ENCODE measurements at regions not wholly inside any gene's neighbourhood (a gene's known extent, or its start where the extent isn't known, plus 50 kb on each side); places are given as distances from the start of the nearest gene placed in this dataset.
A peak's percentile ranks its signal among the peaks of the same experiment; 100 is the strongest.

- H3K27ac ChIP-seq = no peak overlapping the region
- DNase-seq (ENCODE audit: low spot score) = no peak
- ChIA-PET CTCF (no interaction called here), POLR2A (ENCODE audit: low non-redundant PET) (no interaction called here)
- TF ChIP-seq, protein P1, sequence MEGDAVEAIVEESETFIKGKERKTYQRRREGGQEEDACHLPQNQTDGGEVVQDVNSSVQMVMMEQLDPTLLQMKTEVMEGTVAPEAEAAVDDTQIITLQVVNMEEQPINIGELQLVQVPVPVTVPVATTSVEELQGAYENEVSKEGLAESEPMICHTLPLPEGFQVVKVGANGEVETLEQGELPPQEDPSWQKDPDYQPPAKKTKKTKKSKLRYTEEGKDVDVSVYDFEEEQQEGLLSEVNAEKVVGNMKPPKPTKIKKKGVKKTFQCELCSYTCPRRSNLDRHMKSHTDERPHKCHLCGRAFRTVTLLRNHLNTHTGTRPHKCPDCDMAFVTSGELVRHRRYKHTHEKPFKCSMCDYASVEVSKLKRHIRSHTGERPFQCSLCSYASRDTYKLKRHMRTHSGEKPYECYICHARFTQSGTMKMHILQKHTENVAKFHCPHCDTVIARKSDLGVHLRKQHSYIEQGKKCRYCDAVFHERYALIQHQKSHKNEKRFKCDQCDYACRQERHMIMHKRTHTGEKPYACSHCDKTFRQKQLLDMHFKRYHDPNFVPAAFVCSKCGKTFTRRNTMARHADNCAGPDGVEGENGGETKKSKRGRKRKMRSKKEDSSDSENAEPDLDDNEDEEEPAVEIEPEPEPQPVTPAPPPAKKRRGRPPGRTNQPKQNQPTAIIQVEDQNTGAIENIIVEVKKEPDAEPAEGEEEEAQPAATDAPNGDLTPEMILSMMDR (conservative IDR thresholded peaks at IDR 0.05; ENCODE audit: low read depth) = no peak
Observed at GRCh38 chr3:44019736-44020135, 221.9 kb upstream of the TOPAZ1 start.

GRCh38 chr3:44020143-44020542, 221.5 kb upstream of the TOPAZ1 start:
- POLR2A ChIA-PET (ENCODE audit: low non-redundant PET) = no interaction called here
- no peak overlapping the region for H3K27ac ChIP-seq
- no peak for DNase-seq (ENCODE audit: low spot score)
- CTCF ChIA-PET = no interaction called here
- TF ChIP-seq, protein P1 (conservative IDR thresholded peaks at IDR 0.05; ENCODE audit: low read depth) = no peak

GRCh38 chr3:44021651-44022594, 219.8 kb upstream of the TOPAZ1 start:
- POLR2A ChIA-PET (ENCODE audit: low non-redundant PET) = no interaction called here

GRCh38 chr3:44023961-44024593, 217.6 kb upstream of the TOPAZ1 start:
- CTCF ChIA-PET = no interaction called here

More at GRCh38 chr3:44021651-44022594, 219.8 kb upstream of the TOPAZ1 start:
- CTCF ChIA-PET = interaction anchor here (0.7 kb wide), 2 partner anchors 108 to 183 kb away, joined by 3 read pairs; no protein-coding TSS in a partner anchor
- DNase-seq (ENCODE audit: low spot score) = no peak
- no peak overlapping the region for H3K27ac ChIP-seq
- TF ChIP-seq, protein P1 (conservative IDR thresholded peaks at IDR 0.05; ENCODE audit: low read depth) = no peak

GRCh38 chr3:44026220-44026865, 215.3 kb upstream of the TOPAZ1 start:
- CTCF ChIA-PET = no interaction called here
- POLR2A ChIA-PET (ENCODE audit: low non-redundant PET) = no interaction called here
- H3K27ac ChIP-seq = peak overlapping the region; percentile 32; the same call in 1 of the 2 replicates
- TF ChIP-seq, protein P1 (conservative IDR thresholded peaks at IDR 0.05; ENCODE audit: low read depth) = no peak
- DNase-seq (ENCODE audit: low spot score) = peak; percentile 3

More at GRCh38 chr3:44023961-44024593, 217.6 kb upstream of the TOPAZ1 start:
- no peak for DNase-seq (ENCODE audit: low spot score)
- POLR2A ChIA-PET (ENCODE audit: low non-redundant PET) = no interaction called here
- TF ChIP-seq, protein P1 (conservative IDR thresholded peaks at IDR 0.05; ENCODE audit: low read depth) = no peak
- no peak overlapping the region for H3K27ac ChIP-seq

GRCh38 chr3:44029100-44029499, 212.6 kb upstream of the TOPAZ1 start:
- POLR2A ChIA-PET (ENCODE audit: low non-redundant PET) = no interaction called here
- TF ChIP-seq, protein P1 (conservative IDR thresholded peaks at IDR 0.05; ENCODE audit: low read depth) = no peak
- CTCF ChIA-PET = no interaction called here
- no peak for DNase-seq (ENCODE audit: low spot score)
- H3K27ac ChIP-seq = no peak overlapping the region

Data from RWPE1 (cell line).